ENCODE measurements at regions not wholly inside any gene's neighbourhood (a gene's known extent, or its start where the extent isn't known, plus 50 kb on each side); places are given as distances from the start of the nearest gene placed in this dataset.
A peak's percentile ranks its signal among the peaks of the same experiment; 100 is the strongest.

GRCh38 chr19:27793644-27794493, 1419.1 kb downstream of the UQCRFS1 start (continued):
- TF ChIP-seq NFYB (IDR thresholded peaks at IDR 0.05; ENCODE audit: insufficient read depth, low read depth, low read length) (0 out of 2 replicates have a peak, but pooled peaks have one; percentile 10), CHD2 (IDR thresholded peaks at IDR 0.05; ENCODE audit: borderline replicate concordance, low read depth, low read length) (no peak), ZNF622 (IDR thresholded peaks at IDR 0.05) (no peak), CBFB (IDR thresholded peaks at IDR 0.05; ENCODE audit: low read depth) (0 out of 2 replicates have a peak, but pooled peaks have one; percentile 36), ZBED1 (IDR thresholded peaks at IDR 0.05; ENCODE audit: borderline replicate concordance) (no peak), MYB (IDR thresholded peaks at IDR 0.05; ENCODE audit: borderline replicate concordance, low read depth, low read length) (no peak), RUNX3 (IDR thresholded peaks at IDR 0.05; ENCODE audit: low read length) (peak; percentile 57), RELA (IDR thresholded peaks at IDR 0.05; ENCODE audit: borderline replicate concordance, partially characterized antibody) (no peak), YY1 (IDR thresholded peaks at IDR 0.05; ENCODE audit: low read depth, low read length) (peak; percentile 92), SKIL (IDR thresholded peaks at IDR 0.05; ENCODE audit: low read depth, poor library complexity, severe bottlenecking) (no peak), ZBTB4 (CRISPR knock-in tag; IDR thresholded peaks at IDR 0.05) (no peak), RFX5 (IDR thresholded peaks at IDR 0.05; ENCODE audit: low read depth, low read length) (no peak), NFIC (IDR thresholded peaks at IDR 0.05; ENCODE audit: low read depth, low read length) (no peak), NKRF (conservative IDR thresholded peaks at IDR 0.05) (peak; percentile 27; the same call in 1 of the 2 replicates), DPF2 (IDR thresholded peaks at IDR 0.05) (0 out of 2 replicates have a peak, but pooled peaks have one; percentile 26), ZNF687 (IDR thresholded peaks at IDR 0.05) (peak; percentile 35; the same call in 1 of the 2 replicates), ESRRA (IDR thresholded peaks at IDR 0.05; ENCODE audit: low read length) (peak; percentile 94), RAD21 (IDR thresholded peaks at IDR 0.05; ENCODE audit: insufficient read depth, low read depth, low read length) (no peak)
